ENCODE measurements at regions not wholly inside any gene's neighbourhood (a gene's known extent, or its start where the extent isn't known, plus 50 kb on each side); places are given as distances from the start of the nearest gene placed in this dataset.
"Not testable (repeated sequence)": the region's sequence is repeated elsewhere in the genome, so short reads cannot be mapped to it uniquely, and the experiment has no call there.

DNA sequence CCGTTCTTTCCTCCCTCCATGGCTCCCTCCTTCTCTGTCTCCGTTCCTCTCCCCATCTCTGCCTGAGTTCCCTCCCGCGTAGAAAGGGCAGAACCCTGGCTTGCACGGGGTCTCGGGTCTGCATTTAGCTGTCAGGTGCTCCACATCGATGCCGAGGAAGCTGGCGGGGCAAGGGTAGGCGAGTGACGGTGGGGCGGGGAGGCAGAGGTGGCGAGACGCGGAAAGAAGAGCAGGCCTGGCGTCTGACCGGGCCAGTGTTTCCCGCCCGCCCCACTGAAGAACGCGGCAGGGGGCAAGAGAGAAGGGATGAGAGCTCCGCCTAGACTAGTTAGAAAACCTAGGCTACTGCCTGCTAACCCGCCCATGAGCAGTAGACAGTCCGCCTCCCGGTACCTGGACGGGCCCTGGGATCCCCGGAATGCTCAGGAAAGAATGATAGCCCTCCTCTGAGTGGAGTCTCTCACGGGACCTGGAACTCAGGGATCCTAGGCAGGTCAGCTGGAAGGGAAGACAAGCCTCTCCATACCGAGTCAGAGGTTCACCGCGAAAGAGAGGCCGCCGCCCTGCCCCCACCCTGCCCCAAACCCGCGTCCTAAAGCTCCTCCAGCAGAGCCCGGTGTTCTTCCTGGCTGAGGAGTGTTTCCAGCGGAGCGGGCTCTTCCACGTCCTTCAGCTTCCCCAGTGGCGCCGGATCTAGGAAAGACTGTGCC, 357.9 kb upstream of the DEFB115 start:
- DNase-seq (ENCODE audit: low spot score), result not testable (repeated sequence)

DNA sequence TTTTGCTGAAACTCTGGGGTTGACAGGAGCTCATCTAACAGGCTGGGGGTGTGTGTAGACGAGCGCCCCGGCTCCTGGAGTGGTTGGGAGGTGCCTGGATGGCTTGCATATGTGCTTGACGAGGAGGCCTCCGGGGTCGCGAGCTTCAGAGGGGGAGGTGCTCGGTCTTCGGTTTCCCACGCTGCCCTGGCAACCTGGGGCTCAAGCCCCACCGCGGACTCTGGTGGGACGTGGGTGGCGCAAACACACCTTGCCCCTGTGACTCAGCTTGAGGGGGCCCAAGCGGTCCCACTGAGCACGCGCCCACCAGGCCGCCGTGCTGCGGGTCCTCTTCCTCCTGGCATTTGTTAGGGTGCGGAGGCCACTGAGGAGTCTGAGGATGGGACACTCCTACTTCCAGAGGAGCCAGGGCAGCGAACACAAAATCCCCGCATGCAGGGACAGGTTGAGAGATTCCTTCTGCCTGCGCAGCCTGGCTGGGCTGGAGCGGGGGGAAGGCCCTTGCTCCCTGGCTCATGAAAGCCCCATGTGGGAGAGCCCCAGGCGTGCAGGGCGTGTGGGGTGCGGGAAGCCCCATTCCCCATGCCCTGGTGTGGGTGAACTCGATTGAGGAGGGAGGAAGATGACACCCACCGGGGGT, 357.3 kb upstream of the DEFB115 start:
- not testable (repeated sequence) for DNase-seq (ENCODE audit: low spot score)

DNA sequence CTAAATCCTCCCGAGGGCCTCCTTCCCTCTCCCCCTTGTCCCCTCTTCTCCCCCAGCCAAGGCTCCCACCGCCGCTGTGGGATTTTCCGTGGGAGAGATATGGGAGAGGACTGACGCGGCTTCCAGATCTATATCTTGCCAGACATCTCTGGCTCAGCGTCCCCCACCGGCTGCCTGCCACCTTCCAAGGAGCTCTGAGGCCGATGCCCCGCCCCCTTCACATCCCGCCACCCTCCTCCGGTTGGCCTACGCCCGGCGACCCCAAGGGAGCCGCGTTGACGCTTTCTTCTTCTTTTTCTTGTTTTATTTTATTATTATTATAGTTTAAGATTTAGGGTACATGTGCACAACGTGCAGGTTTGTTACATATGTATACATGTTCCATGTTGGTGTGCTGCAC, 352.2 kb upstream of the DEFB115 start:
- DNase-seq (ENCODE audit: low spot score), result not testable (repeated sequence)

DNA sequence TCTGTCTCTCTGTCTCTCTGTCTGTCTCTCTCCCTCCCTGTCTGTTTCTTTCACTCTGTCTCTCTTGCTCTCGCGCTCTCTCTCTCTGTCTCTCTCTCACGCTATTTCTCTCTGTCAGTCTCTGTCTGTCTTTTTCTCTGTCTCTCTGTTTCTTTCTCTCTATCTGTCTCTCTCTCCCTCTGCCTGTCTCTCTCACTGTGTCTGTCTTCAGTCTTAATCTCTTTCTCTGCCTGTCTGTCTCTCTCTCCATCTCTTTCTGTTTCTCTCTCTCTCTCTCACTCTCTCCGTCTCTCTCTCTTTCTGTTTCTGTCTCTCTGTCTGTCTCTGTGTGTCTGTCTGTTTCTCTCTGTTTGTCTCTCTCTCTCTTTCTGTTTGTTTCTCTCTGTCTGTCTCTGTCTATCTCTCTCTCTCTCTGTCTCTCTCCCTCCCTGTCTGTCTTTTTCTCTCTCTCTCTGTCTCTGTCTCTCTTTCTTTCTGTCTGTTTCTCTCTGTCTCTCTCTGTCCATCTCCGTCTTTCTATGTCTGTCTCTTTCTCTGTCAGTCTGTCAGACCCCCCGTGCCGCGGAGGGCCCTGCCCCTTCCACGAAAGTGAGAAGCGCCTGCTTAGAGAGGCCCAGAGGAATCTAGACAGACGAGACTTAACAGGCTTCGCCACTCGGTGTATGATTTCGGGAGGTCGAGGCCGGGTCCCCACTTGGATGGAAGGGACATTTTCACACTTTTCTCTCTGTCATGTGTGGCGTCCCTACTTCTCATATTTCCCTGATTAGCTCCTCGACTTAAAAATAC, 346.3 kb upstream of the DEFB115 start:
- no peak for DNase-seq (ENCODE audit: low spot score)

DNA sequence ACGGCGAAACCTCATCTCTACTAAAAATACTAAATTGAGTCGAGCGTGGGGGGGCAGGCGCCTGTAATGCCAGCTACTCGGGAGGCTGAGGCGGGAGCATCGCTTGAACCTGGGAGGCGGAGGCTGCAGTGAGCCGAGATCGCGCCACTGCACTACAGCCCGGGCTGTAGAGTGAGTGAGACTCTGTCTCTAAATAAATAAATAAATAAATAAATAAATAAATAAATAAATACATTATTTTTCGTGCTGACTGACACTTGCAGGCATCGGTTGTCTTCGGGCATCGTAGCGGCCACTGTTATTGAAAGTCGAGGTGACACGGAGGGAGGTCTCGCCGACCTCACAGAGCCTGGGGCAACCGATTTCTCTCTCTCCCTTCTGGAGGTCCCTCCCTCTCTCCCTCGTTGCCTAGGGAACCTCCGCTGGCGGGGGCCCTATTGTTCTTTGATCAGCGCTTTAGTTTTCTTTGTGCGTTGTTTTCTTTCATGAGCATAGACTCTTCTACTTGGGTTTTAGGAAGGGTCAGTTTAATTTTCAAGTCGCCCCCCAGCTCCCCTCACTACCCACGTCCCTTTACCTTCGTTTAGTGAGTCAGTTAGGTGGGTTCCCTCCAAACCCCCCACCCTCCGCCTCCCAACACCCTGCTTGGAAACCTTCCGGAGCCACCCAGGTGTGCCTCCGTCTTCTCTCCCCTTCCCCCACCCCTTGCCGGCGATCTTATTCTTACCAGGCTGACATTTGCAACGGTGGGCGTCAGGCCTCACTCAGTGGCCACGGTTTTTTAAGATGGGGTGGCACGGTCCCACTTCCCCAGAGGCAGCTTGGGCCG, 345.4 kb upstream of the DEFB115 start:
- not testable (repeated sequence) for DNase-seq (ENCODE audit: low spot score)

DNA sequence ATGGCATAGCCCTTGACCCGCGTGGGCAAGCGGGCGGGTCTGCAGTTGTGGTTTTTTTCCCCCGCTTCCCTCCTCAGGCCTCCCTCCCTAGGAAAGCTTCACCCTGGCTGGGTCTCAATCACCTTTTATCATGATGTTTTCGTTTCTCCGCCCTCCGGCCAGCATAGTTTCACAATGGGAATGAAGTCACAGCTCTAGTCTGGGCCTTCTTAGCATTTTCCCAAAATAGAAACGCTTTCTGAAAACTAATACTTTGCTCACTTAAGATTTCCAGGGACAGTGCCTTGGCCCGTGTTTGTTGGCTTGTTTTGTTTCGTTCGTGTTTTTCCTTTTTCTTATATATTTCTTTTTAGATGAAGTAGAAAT, 344.8 kb upstream of the DEFB115 start:
- not testable (repeated sequence) for DNase-seq (ENCODE audit: low spot score)

DNA sequence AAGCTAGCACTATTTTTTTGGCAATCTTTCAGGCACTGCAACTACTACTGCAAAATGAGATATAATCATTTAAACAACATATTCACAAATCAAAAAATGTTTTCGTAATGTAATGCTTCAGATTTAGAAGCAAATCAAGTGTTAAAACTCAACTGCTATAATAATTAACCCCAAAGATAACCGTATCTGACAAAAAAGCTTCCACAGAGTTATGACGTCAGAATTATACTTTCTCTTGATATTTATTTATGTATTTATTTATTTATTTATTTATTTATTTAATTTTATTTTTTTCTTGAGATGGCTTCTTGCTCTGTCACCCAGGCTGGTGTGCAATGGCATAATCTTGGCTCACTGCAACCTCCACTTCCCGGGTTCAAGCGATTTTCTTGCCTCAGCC, 341.1 kb upstream of the DEFB115 start:
- not testable (repeated sequence) for DNase-seq (ENCODE audit: low spot score)

DNA sequence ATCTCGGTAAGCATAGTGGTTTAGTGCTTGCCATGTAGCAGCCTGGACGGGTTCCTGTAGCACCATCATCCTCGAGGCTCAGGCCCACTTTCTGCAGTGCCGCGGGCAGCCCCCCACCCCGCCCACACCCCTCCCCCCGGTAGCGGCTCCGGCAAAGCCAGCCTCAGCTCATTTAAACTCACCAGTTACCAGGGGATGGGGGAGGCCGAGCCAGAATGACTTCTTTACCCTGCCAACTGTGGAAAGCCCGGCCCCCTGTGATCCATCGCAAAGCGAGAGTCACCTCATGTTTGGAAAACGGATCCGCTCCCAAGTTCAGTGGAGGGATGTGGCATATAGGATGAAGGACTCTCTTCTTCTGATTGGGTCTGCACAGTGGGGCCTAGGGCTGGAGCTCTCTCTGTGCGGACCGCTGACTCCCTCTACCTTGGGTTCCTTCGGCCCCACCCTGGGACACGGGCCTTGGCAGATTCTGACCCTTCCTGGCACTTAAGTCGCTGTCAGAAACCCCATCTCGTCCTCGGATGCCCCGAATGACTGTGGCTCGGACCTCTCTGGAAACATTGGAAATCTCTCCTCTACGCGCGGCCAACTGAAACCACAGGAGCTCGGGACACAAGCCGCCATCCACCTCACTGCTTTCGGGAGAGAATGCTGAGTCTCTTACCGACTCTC, 337.8 kb upstream of the DEFB115 start:
- DNase-seq (ENCODE audit: low spot score), result no peak

DNA sequence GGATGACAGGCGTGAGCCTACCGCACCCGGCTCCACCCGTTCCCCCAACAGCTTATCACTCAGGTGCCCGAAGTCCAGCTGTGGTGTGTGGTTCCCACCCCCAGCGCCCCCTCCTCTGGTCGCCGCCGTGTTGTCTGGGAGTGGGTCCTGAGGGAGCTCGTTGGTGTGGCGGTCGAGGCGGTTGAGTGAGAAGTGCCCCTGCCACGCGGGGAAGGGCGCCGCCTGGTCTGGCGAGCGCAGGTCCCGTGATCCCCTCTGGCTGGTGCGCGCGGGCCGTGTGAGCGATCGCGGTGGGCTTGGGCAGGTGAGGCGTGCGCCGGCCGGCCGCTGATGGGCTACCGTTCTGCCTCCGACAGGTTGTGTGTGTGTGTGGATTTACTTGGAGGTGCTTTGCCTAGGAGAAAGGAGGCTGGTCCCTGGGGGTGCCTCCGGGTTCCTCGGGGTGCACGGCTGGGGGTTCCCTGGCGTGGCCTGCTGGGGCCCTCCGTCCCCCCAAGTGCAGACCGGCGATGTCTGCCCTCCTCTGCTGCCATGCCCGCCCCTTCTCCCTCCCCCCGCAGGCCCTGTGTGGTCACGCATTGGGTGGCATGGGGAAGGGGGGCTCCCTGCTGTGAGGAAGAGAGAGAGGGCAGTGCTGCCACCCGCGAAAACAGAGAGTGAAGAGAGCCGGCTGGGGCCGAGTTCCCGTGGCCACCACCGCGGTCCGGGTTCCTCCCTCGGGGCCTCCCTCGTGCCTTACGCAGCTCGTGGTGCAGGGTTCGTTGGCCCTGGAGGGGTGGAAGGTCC, 336.0 kb upstream of the DEFB115 start:
- no peak for DNase-seq (ENCODE audit: low spot score)

DNA sequence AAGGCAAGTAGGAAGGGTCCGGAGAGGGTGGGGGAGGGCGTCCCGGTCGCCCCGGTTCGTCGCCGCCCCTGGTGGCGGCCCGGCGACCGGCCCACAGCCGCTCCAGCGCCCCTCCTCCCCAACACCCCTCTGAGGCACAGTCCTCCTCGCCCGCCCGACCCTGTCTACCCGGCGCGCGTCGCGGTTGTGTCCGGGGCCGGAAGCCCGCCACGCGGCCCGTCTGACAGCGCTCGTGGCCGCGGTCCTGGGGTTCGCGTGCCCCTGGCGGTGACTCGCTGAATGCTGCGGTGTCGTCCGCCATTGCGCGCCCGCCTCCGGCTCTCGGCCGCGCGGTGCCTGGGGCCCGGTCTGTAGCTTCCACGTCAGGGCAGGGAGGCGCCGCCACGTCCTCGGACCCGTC, 335.3 kb upstream of the DEFB115 start:
- no peak for DNase-seq (ENCODE audit: low spot score)

DNA sequence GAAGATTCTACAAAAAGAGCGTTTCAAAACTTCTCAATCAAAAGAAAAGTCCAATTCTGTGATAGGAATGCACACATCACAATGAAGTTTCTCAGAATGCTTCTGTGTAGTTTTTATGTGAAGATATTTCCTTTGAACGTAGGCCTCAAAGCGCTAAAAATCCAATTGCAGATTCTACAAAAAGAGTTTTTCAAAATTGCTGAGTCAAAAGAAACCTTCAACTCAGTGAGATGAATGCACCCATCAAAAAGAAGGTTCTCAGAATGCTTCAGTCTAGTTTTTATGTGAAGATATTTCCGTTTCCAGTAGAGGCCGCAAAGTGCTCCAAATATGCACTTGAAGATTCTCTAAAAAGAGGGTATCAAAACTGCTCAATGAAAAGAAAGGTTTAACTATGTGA, 319.7 kb upstream of the DEFB115 start:
- no peak for DNase-seq (ENCODE audit: low spot score)

DNA sequence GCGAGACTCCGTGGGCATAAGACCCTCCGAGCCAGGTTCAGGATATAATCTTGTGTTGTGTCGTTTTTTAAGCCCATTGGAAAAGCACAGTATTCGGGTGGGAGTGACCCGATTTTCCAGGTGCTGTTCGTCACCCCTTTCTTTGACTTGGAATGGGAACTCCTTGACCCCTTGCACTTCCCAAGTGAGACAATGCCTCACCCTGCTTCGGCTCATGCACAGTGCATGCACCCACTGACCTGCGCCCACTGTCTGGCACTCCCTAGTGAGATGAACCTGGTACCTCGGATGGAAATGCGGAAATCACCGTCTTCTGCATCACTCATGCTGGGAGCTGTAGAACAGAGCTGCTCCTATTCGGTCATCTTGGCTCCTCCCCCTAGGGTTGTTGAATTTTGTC, 307.7 kb upstream of the DEFB115 start:
- no peak for DNase-seq (ENCODE audit: low spot score)

DNA sequence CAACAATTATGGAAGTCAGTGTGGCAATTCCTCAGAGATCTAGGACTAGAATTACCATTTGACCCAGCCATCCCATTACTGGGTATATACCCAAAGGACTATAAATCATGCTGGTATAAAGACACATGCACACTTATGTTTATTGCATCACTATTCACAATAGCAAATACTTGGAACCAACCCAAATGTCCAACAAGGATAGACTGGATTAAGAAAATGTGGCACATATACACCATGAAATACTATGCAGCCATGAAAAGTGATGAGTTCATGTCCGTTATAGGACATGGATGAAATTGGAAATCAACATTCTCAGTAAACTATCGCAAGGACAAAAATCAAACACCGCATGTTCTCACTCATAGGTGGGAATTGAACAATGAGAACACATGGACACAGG, 306.4 kb upstream of the DEFB115 start:
- DNase-seq (ENCODE audit: low spot score), result not testable (repeated sequence)

DNA sequence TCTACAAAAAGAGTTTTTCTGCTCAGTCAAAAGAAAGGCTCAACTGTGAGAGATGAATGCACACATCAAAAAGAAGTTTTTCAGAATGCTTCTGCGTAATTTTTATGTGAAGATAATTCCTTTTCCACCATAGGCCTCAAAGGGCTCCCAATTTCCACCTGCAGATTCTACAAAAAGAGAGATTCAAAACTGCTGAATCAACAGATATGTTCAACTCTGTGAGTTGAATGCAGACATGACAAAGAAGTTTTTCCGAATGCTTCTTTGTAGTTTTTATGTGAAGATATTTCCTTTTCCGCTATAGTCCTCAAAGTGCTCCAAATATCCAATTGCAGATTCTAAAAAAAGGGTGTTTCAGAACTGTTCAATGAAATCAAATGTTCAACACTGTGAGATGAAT, 300.8 kb upstream of the DEFB115 start:
- DNase-seq (ENCODE audit: low spot score), result not testable (repeated sequence)

DNA sequence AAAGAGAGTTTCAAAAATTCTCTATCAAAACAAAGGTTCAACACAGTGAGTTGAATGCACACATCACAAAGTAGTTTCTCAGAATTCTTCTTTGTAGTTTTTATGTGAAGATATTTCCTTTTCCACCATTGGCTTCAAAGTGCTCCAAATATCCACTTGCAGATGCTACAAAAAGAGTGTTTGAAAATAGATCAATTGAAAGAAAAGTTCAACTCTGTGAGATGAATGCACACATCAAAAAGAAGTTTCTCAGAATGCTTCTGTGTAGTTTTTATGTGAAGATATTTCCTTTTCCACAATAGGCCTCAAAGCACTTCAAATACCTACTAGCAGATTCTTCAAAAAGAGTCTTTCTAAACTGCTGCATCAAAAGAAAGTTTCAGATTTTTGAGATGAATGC, 298.3 kb upstream of the DEFB115 start:
- DNase-seq (ENCODE audit: low spot score), result not testable (repeated sequence)

DNA sequence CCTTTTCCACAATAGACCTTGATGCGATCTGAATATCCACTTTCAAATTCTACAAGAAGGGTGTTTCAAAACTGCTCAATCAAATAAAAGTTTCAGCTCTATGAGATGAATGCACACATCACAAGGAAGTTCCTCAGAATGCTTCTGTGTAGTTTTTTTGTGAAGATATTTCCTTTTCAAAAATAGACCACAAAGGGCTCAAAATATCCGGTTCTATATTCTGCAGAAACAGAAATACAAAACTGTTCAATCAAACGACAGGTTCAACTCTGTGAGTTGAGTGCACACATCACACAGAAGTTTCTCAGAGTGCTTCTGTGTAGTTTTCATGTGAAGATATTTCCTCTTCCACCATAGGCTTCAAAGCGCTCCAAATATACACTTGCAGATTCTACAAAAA, 293.9 kb upstream of the DEFB115 start:
- no peak for DNase-seq (ENCODE audit: low spot score)

DNA sequence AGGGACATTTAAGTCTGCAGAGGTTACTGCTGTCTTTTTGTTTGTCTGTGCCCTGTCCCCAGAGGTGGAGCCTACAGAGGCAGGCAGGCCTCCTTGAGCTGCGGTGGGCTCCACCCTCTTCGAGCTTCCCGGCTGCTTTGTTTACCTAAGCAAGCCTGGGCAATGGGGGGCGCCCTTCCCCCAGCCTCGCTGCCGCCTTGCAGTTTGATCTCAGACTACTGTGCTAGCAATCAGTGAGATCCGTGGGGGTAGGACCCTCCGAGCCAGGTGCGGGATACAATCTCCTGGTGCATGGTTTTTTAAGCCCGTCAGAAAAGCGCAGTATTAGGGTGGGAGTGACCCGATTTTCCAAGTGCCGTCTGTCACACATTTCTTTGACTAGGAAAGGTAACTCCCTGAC, 281.6 kb upstream of the DEFB115 start:
- DNase-seq (ENCODE audit: low spot score), result not testable (repeated sequence)

DNA sequence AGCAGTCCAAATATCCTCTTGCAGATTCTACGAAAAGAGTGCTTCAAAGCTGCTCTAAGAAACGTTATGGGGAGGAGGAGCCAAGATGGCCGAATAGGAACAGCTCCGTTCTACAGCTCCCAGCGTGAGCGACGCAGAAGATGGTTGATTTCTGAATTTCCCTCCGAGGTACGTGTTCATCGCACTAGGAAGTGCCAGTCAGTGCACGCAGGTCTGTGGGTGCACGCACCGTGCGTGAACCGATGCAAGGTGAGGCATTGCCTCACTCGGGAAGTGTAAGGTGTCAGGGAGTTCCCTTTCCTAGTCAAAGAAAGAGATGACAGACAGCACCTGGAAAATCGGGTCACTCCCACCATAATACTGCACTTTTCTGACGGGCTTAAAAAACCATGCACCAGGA, 272.1 kb upstream of the DEFB115 start:
- no peak for DNase-seq (ENCODE audit: low spot score)
